Uterus (tissue), 3 donors: ENCODE measurements at regions not wholly inside any gene's neighbourhood (a gene's known extent, or its start where the extent isn't known, plus 50 kb on each side); places are given as distances from the start of the nearest gene placed in this dataset.
"Not testable (repeated sequence)": the region's sequence is repeated elsewhere in the genome, so short reads cannot be mapped to it uniquely, and the experiment has no call there.

Experiments used
- DNase-seq, 2 donors: peaks; one replicate each; pipeline ENCODE4 v3.0.0-alpha.2; 2019 to 2020
- H3K27ac ChIP-seq, 2 donors: fragments of 200-600 bp; sonication (generic); 1 replicate in 1 of 2; 2 replicates in 1 of 2; pipeline ENCODE4 v1.5.1; 2016 to 2018
- H3K27me3 ChIP-seq, 2 donors: fragments of 200-600 bp; sonication (generic); one replicate each; pipeline ENCODE4 v1.5.1; 2018 to 2019; ENCODE audit warnings: control low read depth in 1 of 2
- H3K36me3 ChIP-seq, 2 donors: fragments of 200-600 bp; sonication (generic); one replicate each; pipeline ENCODE4 v1.5.1; 2019; ENCODE audit warnings: control low read depth in 1 of 2
- H3K4me1 ChIP-seq, 2 donors: fragments of 200-600 bp; sonication (generic); one replicate each; pipeline ENCODE4 v1.5.1; 2018 to 2019; ENCODE audit warnings: control low read depth in 1 of 2
- H3K4me3 ChIP-seq, 2 donors: fragments of 200-600 bp; sonication (generic); 1 replicate in 1 of 2; 2 replicates in 1 of 2; pipeline ENCODE4 v1.5.1; 2018 to 2019; ENCODE audit warnings: mild to moderate bottlenecking in 1 of 2
- H3K9me3 ChIP-seq, 2 donors: fragments of 200-600 bp; sonication (generic); one replicate each; pipeline ENCODE4 v1.5.1; 2019; ENCODE audit warnings: control low read depth in 1 of 2
- POLR2A ChIP-seq, 2 donors: fragments of 450-650 bp; IDR thresholded peaks; one replicate each; pipeline ENCODE4 v1.6.1; 2016; ENCODE audit warnings: antibody characterized with exemption in 2 of 2, mild to moderate bottlenecking in 1 of 2, moderate library complexity in 1 of 2
- intact Hi-C: fragments of 100-400 bp; cut with DNase I; formaldehyde crosslinking; loops from one replicate; pipeline ENCODE4 v1.15.1; 2023; ENCODE audit warnings: low total_unique reads
- TF ChIP-seq, protein P1 (sequence below), 4 experiments: fragments of 200-600 bp in 2 of 4; fragments of 450-650 bp in 2 of 4; sonication (generic) in 2 of 4; IDR thresholded peaks; one replicate each; pipeline ENCODE4 v1.5.1; 2016 to 2019; ENCODE audit warnings: antibody characterized with exemption in 4 of 4, mild to moderate bottlenecking in 2 of 4, moderate library complexity in 1 of 4
- donor health status: DM: yes; HTN: yes; CAD: no.

GRCh38 chr16:87216841-87217275 lies 100.3 kb downstream of the C16orf95 start:
- no peak for DNase-seq
- H3K4me1 ChIP-seq: no peaks in the 10 kb centered on the region
- H3K27me3 ChIP-seq: no peaks in the 10 kb centered on the region
- intact Hi-C loops: no loop called here
- no peak overlapping the region for H3K4me3 ChIP-seq
- H3K27ac ChIP-seq: no peak overlapping the region
- no peak for TF ChIP-seq POLR2A (IDR thresholded peaks at IDR 0.05)
- TF ChIP-seq, protein P1, sequence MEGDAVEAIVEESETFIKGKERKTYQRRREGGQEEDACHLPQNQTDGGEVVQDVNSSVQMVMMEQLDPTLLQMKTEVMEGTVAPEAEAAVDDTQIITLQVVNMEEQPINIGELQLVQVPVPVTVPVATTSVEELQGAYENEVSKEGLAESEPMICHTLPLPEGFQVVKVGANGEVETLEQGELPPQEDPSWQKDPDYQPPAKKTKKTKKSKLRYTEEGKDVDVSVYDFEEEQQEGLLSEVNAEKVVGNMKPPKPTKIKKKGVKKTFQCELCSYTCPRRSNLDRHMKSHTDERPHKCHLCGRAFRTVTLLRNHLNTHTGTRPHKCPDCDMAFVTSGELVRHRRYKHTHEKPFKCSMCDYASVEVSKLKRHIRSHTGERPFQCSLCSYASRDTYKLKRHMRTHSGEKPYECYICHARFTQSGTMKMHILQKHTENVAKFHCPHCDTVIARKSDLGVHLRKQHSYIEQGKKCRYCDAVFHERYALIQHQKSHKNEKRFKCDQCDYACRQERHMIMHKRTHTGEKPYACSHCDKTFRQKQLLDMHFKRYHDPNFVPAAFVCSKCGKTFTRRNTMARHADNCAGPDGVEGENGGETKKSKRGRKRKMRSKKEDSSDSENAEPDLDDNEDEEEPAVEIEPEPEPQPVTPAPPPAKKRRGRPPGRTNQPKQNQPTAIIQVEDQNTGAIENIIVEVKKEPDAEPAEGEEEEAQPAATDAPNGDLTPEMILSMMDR (IDR thresholded peaks at IDR 0.05): no peak
- H3K36me3 ChIP-seq: no peaks in the 10 kb centered on the region
- no peaks in the 10 kb centered on the region for H3K9me3 ChIP-seq

DNA sequence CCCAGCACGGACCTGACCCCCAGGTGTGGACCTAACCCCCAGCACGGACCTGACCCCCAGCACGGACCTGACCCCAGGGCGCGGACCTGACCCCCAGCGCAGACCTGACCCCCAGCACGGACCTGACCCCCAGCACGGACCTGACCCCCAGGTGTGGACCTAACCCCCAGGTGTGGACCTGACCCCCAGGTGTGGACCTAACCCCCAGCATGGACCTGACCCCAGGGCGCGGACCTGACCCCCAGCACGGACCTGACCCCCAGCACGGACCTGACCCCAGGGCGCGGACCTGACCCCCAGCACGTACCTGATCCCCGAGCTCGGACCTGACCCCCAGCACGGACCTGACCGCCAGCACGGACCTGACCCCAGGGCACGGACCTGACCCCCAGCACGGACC lies 99.4 kb downstream of the C16orf95 start:
- H3K36me3 ChIP-seq, H3K9me3 ChIP-seq, H3K4me3 ChIP-seq, DNase-seq, H3K4me1 ChIP-seq, intact Hi-C loops, H3K27me3 ChIP-seq, H3K27ac ChIP-seq: not testable (repeated sequence)

DNA sequence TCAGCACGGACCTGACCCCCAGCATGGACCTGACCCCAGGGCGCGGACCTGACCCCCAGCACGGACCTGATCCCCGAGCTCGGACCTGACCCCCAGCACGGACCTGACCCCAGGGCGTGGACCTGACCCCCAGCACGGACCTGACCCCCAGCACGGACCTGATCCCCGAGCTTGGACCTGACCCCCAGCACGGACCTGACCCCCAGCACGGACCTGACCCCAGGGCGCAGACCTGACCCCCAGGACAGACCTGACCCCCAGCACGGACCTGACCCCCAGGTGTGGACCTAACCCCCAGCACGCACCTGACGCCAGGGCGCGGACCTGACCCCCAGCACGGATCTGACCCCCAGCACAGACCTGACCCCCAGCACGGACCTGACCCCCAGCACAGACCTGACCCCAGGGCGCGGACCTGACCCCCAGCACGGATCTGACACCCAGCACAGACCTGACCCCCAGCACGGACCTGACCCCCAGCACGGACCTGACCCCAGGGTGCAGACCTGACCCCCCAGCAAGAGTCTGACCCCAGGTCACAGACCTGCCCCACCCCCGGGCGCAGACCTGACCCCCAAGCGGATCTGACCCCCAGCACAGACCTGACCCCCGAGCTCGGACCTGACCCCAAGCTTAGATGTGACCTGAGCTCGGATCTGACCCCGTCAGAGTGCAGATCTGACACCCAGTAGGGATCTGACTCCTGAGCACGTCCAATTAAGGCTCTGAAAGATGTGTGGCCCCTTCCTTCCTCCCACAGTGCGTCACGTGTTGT lies 98.7 kb downstream of the C16orf95 start:
- DNase-seq: no peak
- intact Hi-C loops: no loop called here
- Histone ChIP-seq H3K9me3 (no peaks in the 10 kb centered on the region), H3K4me1 (no peaks in the 10 kb centered on the region), H3K27me3 (no peaks in the 10 kb centered on the region), H3K4me3 (no peak overlapping the region), H3K36me3 (no peaks in the 10 kb centered on the region), H3K27ac (no peak overlapping the region)
- no peak for TF ChIP-seq POLR2A (IDR thresholded peaks at IDR 0.05)
- TF ChIP-seq, protein P1 (IDR thresholded peaks at IDR 0.05): no peak

DNA sequence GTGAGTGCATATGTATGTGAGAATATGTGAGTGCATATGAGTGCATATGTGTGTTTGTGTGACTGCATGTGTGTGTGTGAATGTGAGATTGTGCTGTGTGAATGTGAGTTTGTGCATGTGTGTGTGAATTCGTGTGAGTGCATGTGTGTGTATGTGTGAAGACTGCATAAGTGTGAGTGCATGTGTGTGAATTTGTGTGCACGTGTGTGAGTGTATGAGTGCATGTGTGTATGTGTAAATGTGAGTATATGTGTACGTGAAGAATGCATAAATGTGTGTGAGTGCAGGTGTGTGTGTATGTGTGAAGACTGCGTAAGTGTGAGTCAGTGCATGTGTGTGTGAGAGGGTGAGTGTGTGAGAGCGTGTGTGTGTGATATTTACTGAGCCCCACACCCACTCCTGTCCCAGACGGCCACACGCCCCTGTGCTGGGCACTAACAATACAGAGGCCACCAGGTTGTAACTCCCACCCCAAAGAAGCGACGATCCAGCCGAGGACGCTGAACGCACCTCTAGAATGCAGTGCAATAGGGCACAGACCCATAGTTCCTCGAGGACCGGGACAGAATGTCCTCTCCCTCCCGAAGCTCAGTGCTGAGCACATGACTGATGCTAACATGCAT lies 97.8 kb downstream of the C16orf95 start:
- Histone ChIP-seq H3K9me3 (no peaks in the 10 kb centered on the region), H3K27me3 (no peaks in the 10 kb centered on the region), H3K36me3 (no peaks in the 10 kb centered on the region), H3K27ac (no peak overlapping the region), H3K4me1 (no peaks in the 10 kb centered on the region), H3K4me3 (no peak overlapping the region)
- intact Hi-C loops: no loop called here
- no peak for DNase-seq
- TF ChIP-seq, protein P1 (IDR thresholded peaks at IDR 0.05): no peak
- TF ChIP-seq POLR2A (IDR thresholded peaks at IDR 0.05): no peak

DNA sequence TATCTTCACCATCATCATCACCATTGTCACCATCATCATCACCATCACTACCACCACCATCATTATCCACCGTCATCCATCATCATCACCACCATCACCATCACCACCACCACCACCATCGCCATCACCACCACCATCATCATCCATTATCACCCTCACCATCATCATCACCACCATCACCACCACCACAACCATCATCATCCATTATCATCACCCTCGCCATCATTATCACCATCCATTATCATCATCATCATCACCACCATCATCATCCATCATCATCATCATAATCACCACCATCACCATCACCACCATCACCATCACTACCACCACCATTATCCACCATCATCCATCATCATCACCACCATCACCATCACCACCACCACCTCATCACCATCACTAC lies 95.6 kb downstream of the C16orf95 start:
- Histone ChIP-seq H3K4me3 (no peak overlapping the region), H3K4me1 (no peaks in the 10 kb centered on the region), H3K36me3 (no peaks in the 10 kb centered on the region), H3K27ac (no peak overlapping the region), H3K9me3 (no peaks in the 10 kb centered on the region), H3K27me3 (no peaks in the 10 kb centered on the region)
- intact Hi-C loops: no loop called here
- DNase-seq: no peak
- TF ChIP-seq, protein P1 (IDR thresholded peaks at IDR 0.05): no peak
- no peak for TF ChIP-seq POLR2A (IDR thresholded peaks at IDR 0.05)
